ENCODE measurements at regions not wholly inside any gene's neighbourhood (a gene's known extent, or its start where the extent isn't known, plus 50 kb on each side); places are given as distances from the start of the nearest gene placed in this dataset.

DNA sequence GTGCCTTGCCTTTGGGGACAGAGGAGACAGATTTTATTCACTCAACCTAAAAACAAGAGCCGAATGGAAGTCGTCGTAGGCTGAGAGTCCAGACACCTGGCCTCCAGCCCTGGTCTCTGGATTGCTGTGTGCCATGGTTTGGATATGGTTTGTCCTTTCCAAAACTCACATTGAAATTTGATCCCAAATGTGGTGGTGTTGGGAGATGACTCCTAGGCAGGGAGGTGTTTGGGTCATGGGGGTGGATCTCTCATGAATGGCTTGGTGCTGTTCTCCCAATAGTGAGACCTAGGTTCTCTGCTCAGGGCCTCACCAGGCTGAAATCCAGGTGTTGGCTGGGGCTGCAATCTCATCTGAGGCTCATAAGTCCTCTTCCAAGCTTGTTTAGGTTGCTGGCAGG lies 75.5 kb downstream of the FOXD2 start:
- no peak overlapping the region for H3K4me3 ChIP-seq (ENCODE audit: low read length)
- H3K27me3 ChIP-seq (ENCODE audit: insufficient read depth, low read length), result peaks cover 36% of the 10 kb centered on the region
- no peak overlapping the region for H2AFZ ChIP-seq (ENCODE audit: low read depth, low read length)
- H3K4me1 ChIP-seq (ENCODE audit: insufficient read depth, low read length), result peaks cover 4% of the 10 kb centered on the region
- no peaks in the 10 kb centered on the region for H3K9me3 ChIP-seq (ENCODE audit: low read length)
- H3K36me3 ChIP-seq (ENCODE audit: insufficient read depth, low read length), result no peaks in the 10 kb centered on the region

- H3K36me3 ChIP-seq (ENCODE audit: insufficient read depth, low read length), result no peaks in the 10 kb centered on the region
- no peak overlapping the region for H2AFZ ChIP-seq (ENCODE audit: low read depth, low read length)
- H3K27me3 ChIP-seq (ENCODE audit: insufficient read depth, low read length), result peaks cover 28% of the 10 kb centered on the region
- H3K4me1 ChIP-seq (ENCODE audit: insufficient read depth, low read length), result no peaks in the 10 kb centered on the region
- no peak overlapping the region for H3K4me3 ChIP-seq (ENCODE audit: low read length)
- H3K9me3 ChIP-seq (ENCODE audit: low read length), result no peaks in the 10 kb centered on the region
Observed at GRCh38 chr1:47514229-47514628, 76.4 kb downstream of the FOXD2 start.

- Histone ChIP-seq H3K9me3 (ENCODE audit: low read length) (no peaks in the 10 kb centered on the region), H3K4me1 (ENCODE audit: insufficient read depth, low read length) (no peaks in the 10 kb centered on the region), H2AFZ (ENCODE audit: low read depth, low read length) (no peak overlapping the region), H3K4me3 (ENCODE audit: low read length) (no peak overlapping the region), H3K36me3 (ENCODE audit: insufficient read depth, low read length) (no peaks in the 10 kb centered on the region), H3K27me3 (ENCODE audit: insufficient read depth, low read length) (peaks cover 17% of the 10 kb centered on the region)
Observed at GRCh38 chr1:47515164-47515789, 77.4 kb downstream of the FOXD2 start.

DNA sequence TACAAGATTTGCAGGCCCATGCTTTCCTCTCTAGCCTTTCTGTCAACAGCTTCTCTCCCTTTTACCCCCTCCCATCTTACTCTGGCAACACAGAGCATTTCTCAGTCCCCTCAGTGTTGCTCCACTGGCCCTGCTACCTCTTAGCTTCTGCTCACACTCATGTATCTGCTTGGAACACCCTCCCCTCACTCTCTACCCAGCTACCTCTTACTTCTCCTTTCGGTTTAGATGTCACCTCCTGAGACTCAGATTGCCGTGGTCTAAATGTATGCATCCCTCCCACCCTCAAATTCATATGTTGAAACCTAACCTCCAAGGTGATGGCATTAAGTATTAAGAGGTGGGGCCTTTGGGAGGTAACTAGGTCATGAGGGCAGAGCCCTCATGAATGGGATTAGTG lies 80.1 kb downstream of the FOXD2 start:
- peaks cover 3% of the 10 kb centered on the region for H3K27me3 ChIP-seq (ENCODE audit: insufficient read depth, low read length)

GRCh38 chr1:47519491-47519890 lies 81.6 kb downstream of the FOXD2 start:
- no peak overlapping the region for H3K4me3 ChIP-seq (ENCODE audit: low read length)
- H2AFZ ChIP-seq (ENCODE audit: low read depth, low read length), result no peak overlapping the region
- H3K4me1 ChIP-seq (ENCODE audit: insufficient read depth, low read length), result no peaks in the 10 kb centered on the region
- no peaks in the 10 kb centered on the region for H3K9me3 ChIP-seq (ENCODE audit: low read length)
- no peaks in the 10 kb centered on the region for H3K36me3 ChIP-seq (ENCODE audit: insufficient read depth, low read length)
- H3K27me3 ChIP-seq (ENCODE audit: insufficient read depth, low read length), result peaks cover 3% of the 10 kb centered on the region

More for the DNA sequence above, 80.1 kb downstream of the FOXD2 start:
- Histone ChIP-seq H3K9me3 (ENCODE audit: low read length) (no peaks in the 10 kb centered on the region), H3K4me3 (ENCODE audit: low read length) (no peak overlapping the region), H2AFZ (ENCODE audit: low read depth, low read length) (no peak overlapping the region), H3K4me1 (ENCODE audit: insufficient read depth, low read length) (no peaks in the 10 kb centered on the region), H3K36me3 (ENCODE audit: insufficient read depth, low read length) (no peaks in the 10 kb centered on the region)

- Histone ChIP-seq H2AFZ (ENCODE audit: low read depth, low read length) (no peak overlapping the region), H3K4me1 (ENCODE audit: insufficient read depth, low read length) (no peaks in the 10 kb centered on the region), H3K4me3 (ENCODE audit: low read length) (no peak overlapping the region), H3K36me3 (ENCODE audit: insufficient read depth, low read length) (no peaks in the 10 kb centered on the region), H3K9me3 (ENCODE audit: low read length) (no peaks in the 10 kb centered on the region), H3K27me3 (ENCODE audit: insufficient read depth, low read length) (peaks cover 3% of the 10 kb centered on the region)
Observed at GRCh38 chr1:47519971-47520370, 82.1 kb downstream of the FOXD2 start.

DNA sequence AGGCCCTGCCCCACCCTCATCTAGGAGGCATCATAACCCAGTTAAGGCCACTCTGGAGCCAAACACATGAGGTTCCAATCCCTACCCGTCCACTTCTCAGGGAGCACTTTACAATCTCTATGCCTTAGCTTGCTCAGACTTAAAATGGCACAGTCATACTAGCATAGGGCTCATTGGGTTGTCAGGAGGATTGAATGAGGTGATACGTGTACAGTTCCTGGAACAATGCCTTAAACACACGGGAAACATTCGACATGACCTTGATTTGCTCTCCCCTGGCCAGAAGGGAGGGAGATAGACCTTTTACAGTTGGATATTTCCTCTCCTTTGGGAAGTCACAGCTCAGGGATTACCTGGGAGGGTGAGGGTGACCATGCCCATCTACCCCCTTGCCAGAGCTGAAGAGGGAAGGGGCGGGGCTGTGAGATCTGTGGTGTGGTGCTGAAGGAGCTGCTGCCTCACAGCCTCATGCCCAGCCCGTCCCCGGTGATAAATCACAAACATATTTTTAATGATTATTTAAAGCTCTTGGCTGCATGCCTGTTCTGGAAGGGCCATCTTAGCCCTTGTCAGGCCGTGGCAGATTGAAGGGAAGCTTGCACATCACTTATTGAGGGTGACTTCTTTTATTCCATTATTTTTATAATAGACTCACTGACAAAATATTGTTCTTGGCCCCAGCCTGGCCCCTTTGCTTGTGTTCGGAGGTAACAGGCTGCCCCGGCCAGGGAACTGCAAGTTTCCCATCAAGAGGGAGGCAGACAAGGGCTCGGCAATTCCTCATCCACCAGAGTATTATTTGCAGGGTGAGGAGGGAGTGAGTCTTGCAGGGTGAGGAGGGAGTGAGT lies 83.4 kb downstream of the FOXD2 start:
- Histone ChIP-seq H2AFZ (ENCODE audit: low read depth, low read length) (no peak overlapping the region), H3K36me3 (ENCODE audit: insufficient read depth, low read length) (no peaks in the 10 kb centered on the region), H3K9me3 (ENCODE audit: low read length) (no peaks in the 10 kb centered on the region), H3K4me1 (ENCODE audit: insufficient read depth, low read length) (no peaks in the 10 kb centered on the region), H3K4me3 (ENCODE audit: low read length) (no peak overlapping the region), H3K27me3 (ENCODE audit: insufficient read depth, low read length) (peaks cover 3% of the 10 kb centered on the region)

DNA sequence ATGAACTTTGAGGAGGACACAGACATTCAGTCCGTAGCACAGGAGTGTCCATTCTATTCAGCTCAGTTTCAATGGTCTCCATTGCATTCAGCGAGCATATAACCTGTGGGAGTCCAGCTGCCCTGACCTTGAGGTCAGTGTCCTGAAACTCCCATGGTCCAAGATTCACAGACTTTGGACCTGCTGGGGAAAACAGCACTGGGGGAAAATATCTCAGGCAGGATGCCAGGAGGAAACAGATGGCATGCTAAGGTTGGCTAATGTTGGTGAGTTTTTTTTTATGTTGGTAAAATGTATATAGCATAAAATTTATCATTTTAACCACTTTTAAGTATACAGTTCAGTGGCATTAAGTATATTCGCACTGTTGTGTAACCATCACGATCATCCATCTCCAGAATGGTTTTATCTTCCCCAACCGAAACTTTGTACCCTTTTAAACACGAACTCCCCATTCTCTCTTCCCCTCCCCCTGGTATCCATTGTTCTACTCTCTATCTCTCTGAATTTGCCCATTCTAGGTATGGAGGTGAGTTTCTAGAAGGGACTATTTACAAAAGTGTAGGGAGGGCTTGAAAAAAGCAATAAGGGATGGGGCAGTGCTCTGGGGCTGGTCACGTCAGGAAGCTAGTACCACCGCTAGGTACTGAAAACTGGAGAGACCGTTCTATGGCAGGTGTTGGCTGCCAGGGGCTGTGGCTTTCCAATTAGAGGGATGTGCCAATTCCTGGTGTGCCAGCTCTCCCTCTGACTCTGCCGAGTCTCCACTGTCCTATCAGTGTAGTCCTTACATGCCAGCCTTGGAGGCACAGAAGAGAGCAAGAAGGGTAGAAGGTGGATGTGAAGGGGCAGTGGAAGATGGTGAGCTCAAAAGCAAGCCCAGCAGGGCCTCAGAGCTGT lies 85.3 kb downstream of the FOXD2 start:
- Histone ChIP-seq H3K36me3 (ENCODE audit: insufficient read depth, low read length) (no peaks in the 10 kb centered on the region), H3K4me3 (ENCODE audit: low read length) (no peak overlapping the region), H3K4me1 (ENCODE audit: insufficient read depth, low read length) (no peaks in the 10 kb centered on the region), H3K27me3 (ENCODE audit: insufficient read depth, low read length) (peaks cover 3% of the 10 kb centered on the region), H2AFZ (ENCODE audit: low read depth, low read length) (no peak overlapping the region), H3K9me3 (ENCODE audit: low read length) (no peaks in the 10 kb centered on the region)

- Histone ChIP-seq H3K9me3 (ENCODE audit: low read length) (no peaks in the 10 kb centered on the region), H3K4me3 (ENCODE audit: low read length) (no peak overlapping the region), H3K4me1 (ENCODE audit: insufficient read depth, low read length) (no peaks in the 10 kb centered on the region), H2AFZ (ENCODE audit: low read depth, low read length) (no peak overlapping the region), H3K27me3 (ENCODE audit: insufficient read depth, low read length) (peaks cover 3% of the 10 kb centered on the region), H3K36me3 (ENCODE audit: insufficient read depth, low read length) (no peaks in the 10 kb centered on the region)
Observed at GRCh38 chr1:47523835-47524215, 86.0 kb downstream of the FOXD2 start.

- no peaks in the 10 kb centered on the region for H3K9me3 ChIP-seq (ENCODE audit: low read length)
- H3K27me3 ChIP-seq (ENCODE audit: insufficient read depth, low read length), result peaks cover 3% of the 10 kb centered on the region
- H3K4me3 ChIP-seq (ENCODE audit: low read length), result no peak overlapping the region
- no peak overlapping the region for H2AFZ ChIP-seq (ENCODE audit: low read depth, low read length)
- no peaks in the 10 kb centered on the region for H3K36me3 ChIP-seq (ENCODE audit: insufficient read depth, low read length)
- H3K4me1 ChIP-seq (ENCODE audit: insufficient read depth, low read length), result no peaks in the 10 kb centered on the region
Observed at GRCh38 chr1:47524272-47524671, 86.4 kb downstream of the FOXD2 start.

DNA sequence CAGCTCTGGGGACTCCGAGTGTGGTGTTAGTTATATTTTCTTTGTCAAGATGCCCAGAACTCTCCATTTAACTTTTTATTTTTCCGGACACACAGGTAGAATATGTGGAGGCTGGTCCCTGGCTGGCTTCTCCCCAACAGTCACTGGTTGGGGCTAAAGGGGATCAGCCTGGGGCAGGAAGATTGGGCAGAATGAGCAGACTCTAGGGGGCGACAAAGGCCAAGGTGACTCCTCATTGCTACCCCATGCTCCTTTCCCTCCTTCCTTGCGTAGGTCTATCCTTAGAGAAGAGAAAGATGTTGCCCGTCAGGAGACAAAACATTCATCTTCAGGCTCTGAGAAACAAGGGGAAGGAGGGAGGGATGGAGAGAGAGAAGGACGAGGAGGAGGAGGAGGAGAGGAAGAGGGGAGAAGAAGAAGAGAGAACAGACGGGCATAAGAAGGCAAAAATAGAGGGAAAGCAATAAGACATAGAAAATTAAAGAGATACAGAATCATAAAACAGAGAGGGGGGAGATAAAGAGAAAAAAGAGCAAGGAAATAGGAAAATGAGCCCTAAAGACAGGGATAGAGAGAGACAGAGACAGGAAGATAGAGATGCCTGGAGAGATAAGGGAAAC lies 89.9 kb downstream of the FOXD2 start:
- Histone ChIP-seq H3K4me3 (ENCODE audit: low read length) (no peak overlapping the region), H3K27me3 (ENCODE audit: insufficient read depth, low read length) (no peaks in the 10 kb centered on the region), H3K36me3 (ENCODE audit: insufficient read depth, low read length) (no peaks in the 10 kb centered on the region), H2AFZ (ENCODE audit: low read depth, low read length) (no peak overlapping the region), H3K9me3 (ENCODE audit: low read length) (no peaks in the 10 kb centered on the region), H3K4me1 (ENCODE audit: insufficient read depth, low read length) (no peaks in the 10 kb centered on the region)

- H2AFZ ChIP-seq (ENCODE audit: low read depth, low read length), result no peak overlapping the region
- H3K4me3 ChIP-seq (ENCODE audit: low read length), result no peak overlapping the region
- no peaks in the 10 kb centered on the region for H3K9me3 ChIP-seq (ENCODE audit: low read length)
- no peaks in the 10 kb centered on the region for H3K27me3 ChIP-seq (ENCODE audit: insufficient read depth, low read length)
- no peaks in the 10 kb centered on the region for H3K36me3 ChIP-seq (ENCODE audit: insufficient read depth, low read length)
- H3K4me1 ChIP-seq (ENCODE audit: insufficient read depth, low read length), result peaks cover 13% of the 10 kb centered on the region
Observed at GRCh38 chr1:47529520-47530098, 91.8 kb downstream of the FOXD2 start.
